Renal pelvis (tissue), 1 donor: ENCODE measurements at regions not wholly inside any gene's neighbourhood (a gene's known extent, or its start where the extent isn't known, plus 50 kb on each side); places are given as distances from the start of the nearest gene placed in this dataset.
"Not testable (repeated sequence)": the region's sequence is repeated elsewhere in the genome, so short reads cannot be mapped to it uniquely, and the experiment has no call there.

ENCODE experiments used
- DNase-seq: peaks from one replicate; pipeline ENCODE4 v3.0.0-alpha.2; 2013

DNA sequence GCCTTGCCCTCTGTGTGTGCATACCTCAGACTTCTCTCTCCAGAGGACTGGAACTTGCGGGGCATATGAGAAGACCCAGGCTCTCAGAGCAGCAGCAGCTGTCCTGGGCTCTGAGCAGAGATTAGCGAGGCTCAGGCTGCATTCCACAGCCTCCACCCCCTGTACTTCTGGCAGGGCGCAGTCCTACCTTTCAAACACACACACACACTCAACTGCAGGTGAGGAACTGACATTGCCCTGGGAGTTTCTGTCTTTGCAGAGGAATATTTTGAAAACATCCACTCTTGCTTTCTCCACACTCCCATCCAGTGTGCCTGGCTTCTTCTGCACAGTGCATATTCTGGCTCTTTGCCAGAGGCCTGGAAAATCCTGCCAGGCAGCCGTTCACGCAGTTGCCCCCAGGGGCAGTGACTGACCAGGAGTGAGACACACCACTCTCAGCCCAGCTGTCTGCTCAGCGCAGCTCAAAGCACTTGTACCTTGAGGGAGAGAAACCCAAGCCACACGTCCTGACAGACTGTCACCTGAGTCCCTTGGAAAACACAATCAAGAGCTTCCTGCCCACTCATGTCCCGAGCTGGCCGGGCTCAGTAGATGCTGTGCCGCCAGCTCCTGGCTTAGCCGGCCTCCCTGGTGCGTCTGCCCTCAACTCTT, 460.8 kb downstream of the RNF144A start:
- peak; percentile 48 for DNase-seq

GRCh38 chr2:7378591-7378990, 461.4 kb downstream of the RNF144A start:
- no peak for DNase-seq

DNA sequence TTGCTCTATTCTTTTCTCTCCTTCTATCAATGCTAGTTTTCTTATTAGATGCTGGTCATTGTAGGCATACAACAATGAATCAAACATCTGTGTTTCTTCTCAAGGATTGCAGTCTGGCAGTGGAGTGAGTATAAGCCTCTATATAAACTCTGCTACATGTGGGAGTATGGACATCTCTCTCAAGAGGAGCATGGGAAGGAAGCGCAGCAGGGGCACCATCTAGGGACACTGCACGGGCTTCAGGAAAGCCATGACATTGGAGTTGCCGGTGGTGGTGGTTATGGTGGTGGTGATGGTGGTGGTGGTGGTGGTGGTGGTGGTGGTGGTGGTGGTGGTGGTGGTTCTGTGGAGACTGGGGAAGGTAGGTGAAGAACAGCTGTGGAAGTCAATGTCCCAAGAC, 462.6 kb downstream of the RNF144A start:
- no peak for DNase-seq

DNA sequence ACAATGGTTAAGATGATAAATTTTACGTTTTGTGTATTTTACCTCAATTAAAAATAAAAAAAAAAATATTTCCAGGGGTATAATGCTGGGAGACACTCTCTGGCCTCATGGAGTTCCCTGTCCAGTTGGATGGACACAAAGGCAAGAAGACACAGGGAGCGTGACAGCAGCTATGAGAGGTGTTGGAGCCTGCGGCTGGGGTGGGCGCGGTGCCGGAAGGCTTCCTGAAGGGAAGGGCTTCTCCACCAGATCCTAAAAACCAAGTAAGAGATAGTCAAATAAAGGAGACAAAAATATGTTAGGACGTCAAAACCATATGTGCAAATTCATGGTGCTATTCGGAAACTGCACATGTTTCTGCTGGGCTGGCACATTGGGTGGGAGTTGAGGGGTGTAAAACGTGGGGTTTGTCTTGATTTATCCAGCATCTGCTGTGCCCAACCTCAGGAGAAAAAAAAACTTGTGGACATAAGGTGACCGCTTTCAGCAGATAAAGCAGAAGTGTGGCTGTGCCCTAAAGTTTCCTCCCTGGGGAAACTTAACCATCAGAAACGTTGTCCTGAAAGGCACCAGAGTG, 467.6 kb downstream of the RNF144A start:
- no peak for DNase-seq

DNA sequence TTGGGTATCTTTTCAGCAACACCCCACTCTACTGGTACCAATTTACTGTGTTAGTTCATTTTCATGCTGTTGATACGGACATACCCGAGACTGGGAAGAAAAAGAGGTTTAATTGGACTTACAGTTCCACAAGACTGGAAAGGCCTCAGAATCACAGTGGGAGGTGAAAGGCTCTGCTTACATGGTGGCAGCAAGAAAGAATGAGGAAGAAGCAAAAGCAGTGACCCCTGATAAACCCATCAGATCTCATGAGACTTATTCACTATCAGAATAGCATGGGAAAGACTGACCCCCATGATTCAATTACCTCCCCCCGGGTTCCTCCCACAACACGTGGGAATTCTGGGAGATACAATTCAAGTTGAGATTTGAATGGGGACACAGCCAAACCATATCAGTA, 473.1 kb downstream of the RNF144A start:
- DNase-seq, result not testable (repeated sequence)

DNA sequence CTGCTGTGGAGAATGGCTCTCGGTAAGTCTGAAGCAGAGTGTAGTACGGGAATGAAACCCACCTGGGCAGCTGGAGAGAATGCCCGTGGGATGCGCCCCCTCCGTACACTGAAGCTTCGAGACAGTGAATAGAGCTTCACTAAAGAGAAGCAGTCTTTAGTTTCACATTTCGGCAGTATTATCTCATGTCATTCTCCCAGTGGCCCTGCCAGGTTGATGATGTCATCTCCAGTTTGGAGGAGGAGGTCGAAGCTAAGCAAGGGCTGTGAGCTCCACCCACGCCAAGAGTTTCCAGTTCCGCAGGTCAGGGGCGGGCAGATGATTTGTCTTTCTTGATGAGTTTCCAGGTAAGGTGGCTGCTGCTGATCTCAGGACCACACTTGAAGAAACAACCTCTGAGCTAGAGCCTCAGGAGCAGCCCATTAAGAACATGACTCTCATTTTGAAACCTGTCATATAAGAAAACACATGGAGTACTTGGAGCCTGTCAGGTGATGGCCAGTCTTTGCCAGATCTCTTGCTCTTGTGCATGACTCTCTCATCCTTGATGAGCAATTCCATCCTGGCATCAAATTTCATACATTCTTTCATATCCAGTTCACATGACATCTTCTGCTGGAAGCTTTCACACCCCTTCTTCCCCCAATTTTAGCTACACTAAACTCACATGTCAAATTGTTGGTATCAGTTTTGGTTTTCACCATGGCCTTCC, 475.0 kb downstream of the RNF144A start:
- peak; percentile 31 for DNase-seq

DNA sequence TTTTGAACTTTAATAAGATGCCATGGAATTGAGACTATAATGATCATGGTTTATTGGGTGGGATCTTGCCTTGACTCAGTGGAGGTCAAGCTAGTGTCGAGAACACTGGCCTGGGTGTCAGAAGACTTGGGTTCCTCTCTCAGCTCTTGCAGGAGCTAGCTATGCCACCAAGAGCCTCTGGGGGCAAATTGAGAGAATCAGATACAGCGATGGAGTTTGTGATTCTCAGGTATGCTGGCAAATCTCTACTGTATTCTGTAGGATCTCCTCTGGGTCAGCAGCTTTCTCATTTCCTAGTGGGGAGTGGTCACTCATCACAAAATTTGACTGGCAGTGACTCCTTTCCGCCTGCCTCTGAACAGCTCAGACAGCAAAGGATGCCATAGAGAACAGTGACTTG, 477.0 kb downstream of the RNF144A start:
- no peak for DNase-seq

GRCh38 chr2:7400628-7401027, 483.4 kb downstream of the RNF144A start:
- DNase-seq, result no peak

DNA sequence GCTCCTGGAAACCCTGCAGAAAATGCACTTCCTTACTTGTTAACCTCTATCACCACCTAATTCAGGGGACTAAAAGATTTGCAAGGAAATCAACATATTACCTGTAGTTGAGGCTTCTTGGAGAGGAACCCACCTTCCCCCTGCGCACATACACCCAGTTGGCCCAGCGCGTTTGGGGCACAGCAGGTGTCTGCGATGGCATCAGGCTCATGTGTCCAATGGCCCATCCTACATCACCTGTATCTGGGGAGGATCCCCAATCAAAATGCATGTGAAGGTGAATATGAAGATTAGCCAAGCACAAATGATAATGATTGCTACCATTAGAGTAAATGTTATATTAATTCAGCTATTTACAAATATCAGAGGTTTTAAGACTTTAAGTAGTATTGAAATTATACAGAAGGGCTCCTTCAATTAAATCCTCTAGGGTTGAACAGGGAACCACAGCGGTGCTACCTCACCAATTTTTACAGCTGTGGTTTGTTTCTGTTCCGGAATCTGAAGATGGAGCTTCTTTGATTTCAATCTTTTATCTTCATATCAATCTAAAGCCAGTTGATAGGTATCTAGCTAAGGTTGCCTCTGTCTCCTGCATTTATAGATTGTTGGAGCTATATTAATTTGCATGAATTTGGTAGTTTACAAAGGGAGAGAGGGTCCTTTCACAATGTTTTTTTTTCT, 486.0 kb downstream of the RNF144A start:
- no peak for DNase-seq

GRCh38 chr2:7405861-7406715, 488.9 kb downstream of the RNF144A start:
- DNase-seq, result peak; percentile 14

GRCh38 chr2:7407001-7407400, 489.8 kb downstream of the RNF144A start:
- no peak for DNase-seq

DNA sequence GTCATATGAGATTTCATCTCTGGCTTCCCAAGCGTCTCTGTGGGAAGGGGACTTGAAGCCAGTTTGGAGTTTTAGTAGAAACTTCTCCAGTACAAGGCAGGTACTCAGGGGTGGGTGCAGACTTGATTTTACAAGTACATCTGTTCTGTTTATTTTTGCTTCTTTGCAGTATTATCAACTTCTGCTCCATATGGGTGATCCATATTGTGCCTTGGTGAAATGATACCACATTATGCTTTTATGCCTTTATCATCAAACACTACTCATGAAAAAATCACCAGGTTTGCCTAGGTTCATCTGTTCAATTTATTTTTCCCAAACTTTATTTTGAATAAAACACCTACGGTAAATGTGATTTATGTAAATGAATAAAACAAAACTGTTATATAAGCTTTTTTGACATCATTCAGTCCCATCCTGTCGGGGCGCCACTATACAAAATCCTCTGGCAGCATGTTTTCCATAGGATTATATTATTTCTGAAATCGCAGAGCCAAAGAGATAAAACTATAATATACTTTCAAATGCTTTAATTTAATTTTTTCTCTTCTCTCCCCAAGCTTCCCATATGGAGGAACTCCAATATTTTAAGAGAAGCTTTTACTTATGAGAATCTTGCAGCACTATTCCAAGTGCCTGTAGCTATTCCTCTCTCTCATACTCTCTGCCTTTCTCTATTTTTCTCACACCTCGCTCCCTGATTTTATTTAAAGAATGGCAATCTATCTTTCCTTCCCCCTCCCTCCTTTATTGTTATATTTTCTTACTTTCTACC, 490.9 kb downstream of the RNF144A start:
- DNase-seq, result no peak

DNA sequence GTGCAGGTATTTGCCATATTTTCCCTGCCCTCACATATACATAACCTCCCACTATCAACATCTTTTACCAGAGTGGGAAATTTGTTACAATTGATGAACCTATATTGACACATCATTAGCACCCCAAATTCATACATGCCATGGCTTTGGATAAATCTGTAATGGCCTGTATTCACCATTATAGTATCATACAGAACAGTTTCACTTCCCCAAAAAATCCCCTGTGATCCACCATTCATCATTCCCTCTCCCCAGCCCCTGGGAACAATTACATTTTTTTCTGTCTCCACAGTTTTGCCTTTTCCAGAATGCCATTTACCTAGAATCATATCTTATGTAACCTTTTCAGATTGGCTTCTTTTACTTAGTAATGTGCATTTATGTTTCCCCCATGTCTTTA, 494.5 kb downstream of the RNF144A start:
- no peak for DNase-seq

DNA sequence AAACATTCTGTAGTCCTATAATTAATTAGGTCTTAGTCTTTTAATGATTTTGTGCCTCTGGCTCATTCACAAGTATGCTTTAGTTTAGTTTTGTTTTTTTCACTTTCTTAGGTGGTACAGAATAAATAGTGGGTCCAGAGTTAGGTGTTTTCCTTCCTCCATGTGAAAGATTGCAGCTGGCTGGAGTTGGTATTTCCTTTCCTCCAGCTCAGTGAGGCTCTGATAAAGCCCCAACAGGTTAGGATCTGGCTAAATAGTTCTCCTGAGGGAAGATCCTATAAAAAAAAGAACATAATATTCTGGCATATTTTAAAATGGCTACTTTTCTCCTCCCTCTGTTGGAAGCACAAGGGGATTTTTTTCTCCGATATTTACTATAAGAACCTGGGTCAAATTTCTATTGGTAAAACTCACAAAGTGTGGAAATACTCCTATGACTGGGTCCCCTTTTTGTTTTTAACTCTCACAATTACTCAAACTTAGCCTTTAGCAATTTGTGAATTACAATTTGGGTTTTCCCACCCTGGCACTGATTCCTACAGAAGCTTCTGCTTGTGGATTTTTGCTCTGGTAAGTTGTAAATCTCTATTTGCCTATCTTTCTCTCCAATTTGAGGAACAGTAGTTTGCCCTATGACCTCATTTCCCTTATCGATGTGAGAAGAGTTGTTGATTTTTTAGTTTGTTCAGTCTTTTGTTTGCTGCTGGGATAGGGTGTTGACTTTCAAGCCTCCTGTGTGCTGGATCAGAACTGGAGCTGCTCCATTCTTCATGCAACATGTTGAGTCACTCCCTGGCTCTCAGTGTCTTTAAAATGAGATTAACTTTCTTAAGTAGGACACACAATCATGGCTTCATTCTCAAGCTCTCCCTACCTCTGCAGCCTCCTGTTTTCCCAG, 500.9 kb downstream of the RNF144A start:
- DNase-seq, result no peak

DNA sequence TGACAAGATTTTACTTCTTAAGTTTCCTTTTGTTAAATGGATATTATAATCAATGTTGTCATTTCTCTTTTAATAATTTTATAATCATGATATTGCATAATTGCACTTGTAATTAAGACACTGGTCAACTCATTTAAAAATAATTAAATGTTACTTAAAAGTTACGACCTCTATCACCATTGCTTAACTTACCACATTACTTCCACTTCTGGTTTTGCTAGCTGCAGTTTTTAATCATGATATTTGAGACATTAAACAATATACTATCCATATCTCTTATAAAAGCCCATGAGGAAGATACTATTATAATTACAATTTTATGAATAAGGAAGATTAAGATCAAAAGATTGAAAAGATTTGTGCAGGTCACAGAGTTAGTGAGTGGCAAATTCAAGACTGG, 502.0 kb downstream of the RNF144A start:
- DNase-seq, result no peak

- no peak for DNase-seq
Observed at GRCh38 chr2:7419814-7420311, 502.7 kb downstream of the RNF144A start.

DNA sequence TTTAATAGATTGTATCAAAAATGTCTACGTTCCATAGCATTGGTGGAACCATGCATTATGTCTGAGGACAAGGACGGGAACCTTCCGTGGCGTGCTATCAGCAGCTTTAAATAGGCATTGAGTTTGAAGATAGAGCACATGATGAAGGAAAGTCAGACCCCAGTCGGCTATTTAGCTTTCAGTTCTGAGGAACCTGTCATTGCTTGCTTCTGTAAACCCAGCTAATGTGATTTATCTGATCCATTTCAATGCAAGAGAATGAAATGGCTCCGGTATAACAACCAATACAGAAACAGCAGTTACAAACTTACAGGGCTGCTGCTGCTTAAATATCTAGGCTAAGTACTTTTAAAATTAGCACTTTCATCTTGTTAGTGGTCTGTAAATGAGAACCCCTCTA, 503.3 kb downstream of the RNF144A start:
- no peak for DNase-seq

DNA sequence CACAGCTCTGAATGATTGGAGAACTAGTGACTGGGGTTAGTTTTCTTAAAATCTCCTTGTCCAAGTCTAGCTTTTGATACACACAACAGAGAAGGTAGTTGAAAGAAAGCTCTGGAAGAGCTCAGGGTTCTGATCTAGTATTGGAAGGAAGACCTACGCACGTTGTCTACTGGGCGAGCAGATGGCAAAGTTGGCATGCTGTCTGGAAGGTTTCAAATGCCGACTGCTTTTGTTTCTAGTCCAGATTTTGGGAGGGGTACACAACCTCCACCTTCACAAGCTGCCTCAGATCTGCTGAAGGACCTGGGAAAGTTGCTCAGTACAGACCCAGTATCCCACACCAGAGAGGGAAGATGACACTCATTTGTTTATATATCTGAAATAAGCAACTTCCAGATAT, 507.3 kb downstream of the RNF144A start:
- DNase-seq, result no peak

DNA sequence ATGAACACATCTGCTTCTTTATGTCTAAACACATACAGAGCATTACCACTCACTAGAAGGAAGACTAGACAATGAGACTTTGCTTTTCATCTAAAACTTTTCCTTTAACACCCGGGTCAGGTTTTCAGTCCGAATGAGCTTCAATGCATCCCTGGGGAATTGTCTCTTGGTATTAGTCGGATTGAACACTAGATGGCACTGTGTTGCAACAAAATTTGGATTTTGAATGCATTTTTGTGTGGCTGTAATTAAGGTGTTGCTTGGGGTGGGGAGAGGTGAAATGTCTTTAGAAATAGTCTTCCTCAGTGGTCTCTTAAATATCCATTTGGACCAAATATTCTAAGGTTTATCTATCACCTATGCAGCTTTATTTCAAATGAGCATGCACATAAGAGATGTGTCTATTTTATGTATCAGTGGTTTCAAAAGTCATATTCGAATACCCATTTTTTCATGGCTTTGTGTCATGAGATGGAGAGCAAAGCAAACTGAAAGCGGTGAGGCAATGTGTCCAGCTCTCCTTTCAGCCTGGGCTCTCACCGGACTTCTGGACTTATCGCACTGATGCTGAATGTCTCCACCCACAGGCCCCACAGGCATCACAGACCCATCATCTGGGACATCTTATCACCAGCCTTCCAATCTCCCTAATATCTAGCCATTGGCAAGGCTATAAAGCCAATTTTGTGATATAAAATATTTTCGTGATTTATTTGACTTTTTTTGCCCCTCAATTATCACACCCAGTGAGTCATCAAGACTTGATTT, 510.3 kb downstream of the RNF144A start:
- peak; percentile 65 for DNase-seq
